Upper lobe of left lung (tissue), 4 donors: ENCODE measurements at regions not wholly inside any gene's neighbourhood (a gene's known extent, or its start where the extent isn't known, plus 50 kb on each side); places are given as distances from the start of the nearest gene placed in this dataset.

Experiments
- POLR2AphosphoS5 ChIP-seq, 2 donors: sonication (generic); formaldehyde crosslinking; IDR thresholded peaks; one replicate each; pipeline ENCODE4 v1.5.1; 2017; ENCODE audit warnings: antibody characterized with exemption in 2 of 2
- TF ChIP-seq, protein P1 (sequence below), 6 experiments: fragments of 450-650 bp in 4 of 6; fragments of 200-600 bp in 2 of 6; sonication (generic) in 2 of 6; IDR thresholded peaks; one replicate each; pipeline ENCODE4 v1.5.1; 2016 to 2019; ENCODE audit warnings: antibody characterized with exemption in 6 of 6

- TF ChIP-seq, protein P1, sequence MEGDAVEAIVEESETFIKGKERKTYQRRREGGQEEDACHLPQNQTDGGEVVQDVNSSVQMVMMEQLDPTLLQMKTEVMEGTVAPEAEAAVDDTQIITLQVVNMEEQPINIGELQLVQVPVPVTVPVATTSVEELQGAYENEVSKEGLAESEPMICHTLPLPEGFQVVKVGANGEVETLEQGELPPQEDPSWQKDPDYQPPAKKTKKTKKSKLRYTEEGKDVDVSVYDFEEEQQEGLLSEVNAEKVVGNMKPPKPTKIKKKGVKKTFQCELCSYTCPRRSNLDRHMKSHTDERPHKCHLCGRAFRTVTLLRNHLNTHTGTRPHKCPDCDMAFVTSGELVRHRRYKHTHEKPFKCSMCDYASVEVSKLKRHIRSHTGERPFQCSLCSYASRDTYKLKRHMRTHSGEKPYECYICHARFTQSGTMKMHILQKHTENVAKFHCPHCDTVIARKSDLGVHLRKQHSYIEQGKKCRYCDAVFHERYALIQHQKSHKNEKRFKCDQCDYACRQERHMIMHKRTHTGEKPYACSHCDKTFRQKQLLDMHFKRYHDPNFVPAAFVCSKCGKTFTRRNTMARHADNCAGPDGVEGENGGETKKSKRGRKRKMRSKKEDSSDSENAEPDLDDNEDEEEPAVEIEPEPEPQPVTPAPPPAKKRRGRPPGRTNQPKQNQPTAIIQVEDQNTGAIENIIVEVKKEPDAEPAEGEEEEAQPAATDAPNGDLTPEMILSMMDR (IDR thresholded peaks at IDR 0.05), result no peak
- no peak for TF ChIP-seq POLR2AphosphoS5 (IDR thresholded peaks at IDR 0.05)
Observed at GRCh38 chr2:11915650-11916049, 169.2 kb downstream of the LPIN1 start.
